Fibroblast of peridontal ligament (primary cell): ENCODE measurements at regions not wholly inside any gene's neighbourhood (a gene's known extent, or its start where the extent isn't known, plus 50 kb on each side); places are given as distances from the start of the nearest gene placed in this dataset.

Experiments used
- DNase-seq: peaks from one replicate; pipeline ENCODE4 v3.0.0-alpha.2; 2010; ENCODE audit errors: extremely low read depth

GRCh38 chr13:106819413-106820180, 251.7 kb upstream of the ARGLU1 start:
- DNase-seq = no peak

- DNase-seq = no peak
Observed at GRCh38 chr13:106818971-106819370, 251.0 kb upstream of the ARGLU1 start.

- DNase-seq = no peak
Observed at GRCh38 chr13:106815545-106815944, 247.6 kb upstream of the ARGLU1 start.

- DNase-seq = no peak
Observed at GRCh38 chr13:106814463-106814862, 246.5 kb upstream of the ARGLU1 start.

- no peak for DNase-seq
Observed at GRCh38 chr13:106810069-106810468, 242.1 kb upstream of the ARGLU1 start.

- no peak for DNase-seq
Observed at GRCh38 chr13:106804991-106805390, 237.1 kb upstream of the ARGLU1 start.

- DNase-seq = no peak
Observed at GRCh38 chr13:106802917-106803316, 235.0 kb upstream of the ARGLU1 start.

- no peak for DNase-seq
Observed at GRCh38 chr13:106799781-106800335, 231.9 kb upstream of the ARGLU1 start.

- no peak for DNase-seq
Observed at GRCh38 chr13:106797081-106797640, 229.2 kb upstream of the ARGLU1 start.

GRCh38 chr13:106796280-106797047, 228.5 kb upstream of the ARGLU1 start:
- no peak for DNase-seq

GRCh38 chr13:106795847-106796246, 227.9 kb upstream of the ARGLU1 start:
- DNase-seq = no peak

- no peak for DNase-seq
Observed at GRCh38 chr13:106794117-106794516, 226.2 kb upstream of the ARGLU1 start.

- DNase-seq = no peak
Observed at GRCh38 chr13:106789911-106790310, 222.0 kb upstream of the ARGLU1 start.

GRCh38 chr13:106786006-106786563, 218.1 kb upstream of the ARGLU1 start:
- no peak for DNase-seq

GRCh38 chr13:106774621-106775020, 206.7 kb upstream of the ARGLU1 start:
- DNase-seq = no peak

- no peak for DNase-seq
Observed at GRCh38 chr13:106772006-106772601, 204.2 kb upstream of the ARGLU1 start.

- DNase-seq = no peak
Observed at GRCh38 chr13:106768991-106769390, 201.1 kb upstream of the ARGLU1 start.

- DNase-seq = no peak
Observed at GRCh38 chr13:106762708-106763107, 194.8 kb upstream of the ARGLU1 start.

- no peak for DNase-seq
Observed at GRCh38 chr13:106756446-106756845, 188.5 kb upstream of the ARGLU1 start.

GRCh38 chr13:106755542-106755941, 187.6 kb upstream of the ARGLU1 start:
- no peak for DNase-seq

GRCh38 chr13:106753251-106753650, 185.3 kb upstream of the ARGLU1 start:
- no peak for DNase-seq
